ENCODE measurements at regions not wholly inside any gene's neighbourhood (a gene's known extent, or its start where the extent isn't known, plus 50 kb on each side); places are given as distances from the start of the nearest gene placed in this dataset.

DNA sequence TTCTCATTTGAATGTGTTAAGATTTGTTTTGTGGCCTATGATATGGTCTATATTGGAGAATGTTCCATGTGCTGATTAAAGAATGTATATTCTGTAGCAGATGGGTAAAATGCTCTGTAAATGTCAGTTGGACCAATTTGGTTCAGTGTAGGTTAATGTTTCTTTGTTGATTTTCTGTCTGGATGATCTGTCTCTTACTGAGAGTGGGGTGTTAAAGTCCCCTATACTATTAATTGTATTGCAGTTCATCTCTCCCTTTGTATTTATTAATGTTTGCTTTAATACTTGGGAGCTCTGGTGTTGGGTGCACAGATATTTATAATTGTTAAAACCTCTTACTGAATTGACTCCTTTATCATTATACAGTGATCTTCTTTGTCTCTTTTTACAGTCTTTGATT, 584.5 kb downstream of the NUF2 start:
- Mint-ChIP-seq H3K4me1 (0 out of 4 replicates have a peak, but pooled peaks cover 0 to 2% of the 10 kb centered on the region in 2 experiments), H3K4me3 (no peak overlapping the region), H3K9me3 (peaks cover 0 to 15% of the 10 kb centered on the region in 2 experiments; a peak in 4 of 5 replicates), H3K27ac (no peak overlapping the region), H3K27me3 (ENCODE audit: low read depth) (no peaks in the 10 kb centered on the region), H3K36me3 (ENCODE audit: insufficient read depth in 1 of 3, low read depth in 3 of 3) (peaks cover 0 to 14% (median 6%) of the 10 kb centered on the region in 3 experiments; a peak in 5 of 7 replicates)
- Histone ChIP-seq H2BK12ac (ENCODE audit: insufficient read length, low read depth, low read length) (no peak overlapping the region), H4K8ac (replicated peaks; ENCODE audit: insufficient read length, low read depth, low read length) (no peak overlapping the region), H3K9me3 (ENCODE audit: control insufficient read depth, low read depth, low read length) (no peaks in the 10 kb centered on the region), H3K14ac (ENCODE audit: insufficient read depth, low read length) (no peak overlapping the region), H2AK5ac (ENCODE audit: insufficient read length, low read length) (no peak overlapping the region), H3K18ac (ENCODE audit: insufficient read length, low read depth, low read length) (no peak overlapping the region), H3K23ac (ENCODE audit: insufficient read length, low read depth, low read length) (no peak overlapping the region), H3K56ac (ENCODE audit: insufficient read length, low read depth, low read length) (no peak overlapping the region), H3K4me2 (ENCODE audit: insufficient read depth, insufficient read length, low read length) (no peak overlapping the region), H3K27ac (ENCODE audit: insufficient read length, low read depth, low read length) (no peak overlapping the region), H2BK120ac (ENCODE audit: low read depth, low read length, poor library complexity, severe bottlenecking) (no peak overlapping the region), H4K20me1 (ENCODE audit: control insufficient read depth, insufficient read depth, insufficient read length) (no peaks in the 10 kb centered on the region), H3K4me1 (ENCODE audit: insufficient read depth, low read length) (no peaks in the 10 kb centered on the region), H4K91ac (ENCODE audit: insufficient read length, low read depth, low read length) (no peak overlapping the region), H4K5ac (ENCODE audit: insufficient read length, low read depth, low read length) (no peak overlapping the region), H2AFZ (ENCODE audit: low read length) (no peak overlapping the region), H3K79me2 (ENCODE audit: insufficient read depth, low read length) (no peaks in the 10 kb centered on the region), H2BK5ac (ENCODE audit: insufficient read length, low read length) (no peak overlapping the region), H3T11ph (ENCODE audit: low read length) (no peak overlapping the region), H2BK15ac (ENCODE audit: low read depth, low read length) (no peak overlapping the region), H3K4ac (ENCODE audit: low read depth, low read length) (no peak overlapping the region), H2BK20ac (ENCODE audit: low read depth, low read length, poor library complexity, severe bottlenecking) (no peak overlapping the region), H3K9ac (ENCODE audit: extremely low read depth, insufficient read length, low read length) (no peak overlapping the region), H3K27me3 (ENCODE audit: insufficient read depth, low read length) (no peaks in the 10 kb centered on the region), H3K79me1 (ENCODE audit: insufficient read depth, low read depth, low read length, poor library complexity, severe bottlenecking) (no peaks in the 10 kb centered on the region), H3K23me2 (ENCODE audit: insufficient read length, low read depth, low read length, poor library complexity, severe bottlenecking) (no peaks in the 10 kb centered on the region)
- DNase-seq, result no peak
- no peak for TF ChIP-seq CTCF (conservative IDR thresholded peaks at IDR 0.05)
